ENCODE measurements at regions not wholly inside any gene's neighbourhood (a gene's known extent, or its start where the extent isn't known, plus 50 kb on each side); places are given as distances from the start of the nearest gene placed in this dataset.

GRCh38 chr9:91163773-91164471 lies 197.8 kb downstream of the AUH start:
- H3K14ac ChIP-seq (ENCODE audit: insufficient read length) = no peak overlapping the region
- H3K4me3 ChIP-seq (ENCODE audit: extremely low read depth in 1 of 4, insufficient read depth in 2 of 4, low read depth in 3 of 4, low read length in 4 of 4) = no peak overlapping the region
- no peaks in the 10 kb centered on the region for H3K9me3 ChIP-seq (ENCODE audit: insufficient read depth in 2 of 2, low read depth in 1 of 2, low read length in 1 of 2)
- peak overlapping the region; percentile 7; the same call in 1 of the 2 replicates for H4K8ac ChIP-seq (ENCODE audit: extremely low read depth, insufficient read depth, low read length)
- peaks cover 2% of the 10 kb centered on the region; the same call in 1 of the 2 replicates for H3K23me2 ChIP-seq (ENCODE audit: low read depth, low read length)
- H3K4me1 ChIP-seq (replicated peaks in 1 of 4; ENCODE audit: control insufficient read depth in 3 of 4, insufficient read depth in 4 of 4, low read length in 3 of 4) = peaks cover 0 to 15% (median 6%) of the 10 kb centered on the region in 4 experiments; a peak in 5 of 7 replicates
- no peak overlapping the region for H3K27ac ChIP-seq (ENCODE audit: low read depth, low read length)
- no peak overlapping the region for H3K4me2 ChIP-seq (ENCODE audit: insufficient read depth in 1 of 2, low read depth in 2 of 2, low read length in 2 of 2)
- H4K20me1 ChIP-seq (replicated peaks in 1 of 2; ENCODE audit: control insufficient read depth in 1 of 2, insufficient read depth in 2 of 2, low read length in 2 of 2) = no peaks in the 10 kb centered on the region
- H2AK5ac ChIP-seq (ENCODE audit: low read depth, low read length) = no peak overlapping the region
- no peaks in the 10 kb centered on the region for H3K79me1 ChIP-seq (ENCODE audit: low read depth, low read length)
- H3K4ac ChIP-seq (replicated peaks; ENCODE audit: insufficient read length, low read depth, low read length) = peak overlapping the region; percentile 32
- H3K9ac ChIP-seq (replicated peaks in 1 of 4; ENCODE audit: extremely low read depth in 1 of 4, low read depth in 3 of 4, low read length in 3 of 4) = no peak overlapping the region
- ChIA-PET POLR2A (ENCODE audit: partially characterized antibody) (no interaction called here), CTCF (ENCODE audit: partially characterized antibody) (interaction anchor here (0.5 to 1.4 kb wide), 3 partner anchors 29 to 183 kb away, joined by 3 to 4 read pairs (median 3); no protein-coding TSS in a partner anchor)
- H3K79me2 ChIP-seq (ENCODE audit: control insufficient read depth in 1 of 2, insufficient read depth in 2 of 2, low read length in 2 of 2) = no peaks in the 10 kb centered on the region
- no peaks in the 10 kb centered on the region; a peak in 2 of 7 replicates for H3K27me3 ChIP-seq (replicated peaks in 1 of 4; ENCODE audit: control insufficient read depth in 3 of 4, extremely low read depth in 1 of 4, insufficient read depth in 3 of 4, low read length in 3 of 4)
- no peak overlapping the region for H2BK15ac ChIP-seq (ENCODE audit: low read length)
- no peak overlapping the region for H2BK12ac ChIP-seq (ENCODE audit: low read depth, low read length)
- no peak overlapping the region for H2BK20ac ChIP-seq (ENCODE audit: low read length)
- H3K36me3 ChIP-seq (ENCODE audit: control insufficient read depth in 2 of 4, insufficient read depth in 4 of 4, low read length in 3 of 4) = no peaks in the 10 kb centered on the region
- TF ChIP-seq KDM1A (IDR thresholded peaks at IDR 0.05; ENCODE audit: borderline replicate concordance, low read length) (no peak), SRF (IDR thresholded peaks at IDR 0.05; ENCODE audit: low read depth, low read length) (no peak), CTBP2 (IDR thresholded peaks at IDR 0.05; ENCODE audit: borderline replicate concordance, insufficient read depth, insufficient read length, low read length) (no peak), KDM5A (IDR thresholded peaks at IDR 0.05; ENCODE audit: low read length) (no peak), RXRA (IDR thresholded peaks at IDR 0.05; ENCODE audit: insufficient read depth, low read depth, low read length) (no peak), EZH2 (IDR thresholded peaks at IDR 0.05; ENCODE audit: low read depth, low read length, severe bottlenecking) (no peak), EP300 (IDR thresholded peaks at IDR 0.05; ENCODE audit: borderline replicate concordance in 1 of 2, low read depth in 2 of 2, low read length in 2 of 2) (no peak), POLR2A (IDR thresholded peaks at IDR 0.05; ENCODE audit: control extremely low read depth in 1 of 2, low read depth in 2 of 2, low read length in 2 of 2) (no peak)
- H2AFZ ChIP-seq (ENCODE audit: low read length) = no peak overlapping the region
- peak overlapping the region; percentile 0; the same call in 1 of the 2 replicates for H2BK5ac ChIP-seq (ENCODE audit: low read depth, low read length)
- no peak overlapping the region for H2BK120ac ChIP-seq (replicated peaks; ENCODE audit: low read depth, low read length)
- FAIRE-seq (no peak), DNase-seq (ENCODE audit: low read depth in 1 of 2, low spot score in 2 of 2) (no peak)
- WGBS, 2 experiments (ENCODE audit: extremely low coverage in 1 of 2, insufficient coverage in 1 of 2, insufficient read length in 1 of 2, insufficient replicate concordance in 2 of 2, low coverage in 1 of 2, low lambda C conversion rate in 2 of 2, missing lambda C conversion rate in 1 of 2) = 95% methylated on average over 16 of the region's 17 CpGs; no CpG with 5 or more reads in 1 of the 2 experiments
- H3K18ac ChIP-seq (ENCODE audit: extremely low read depth, low read length) = no peak overlapping the region
- H4K91ac ChIP-seq (replicated peaks; ENCODE audit: insufficient read length, low read length) = peak overlapping the region; percentile 15
- no peak overlapping the region for H3K56ac ChIP-seq (replicated peaks; ENCODE audit: insufficient read length, low read depth, low read length)
- H3K23ac ChIP-seq (ENCODE audit: insufficient read length) = no peak overlapping the region
- H4K5ac ChIP-seq (ENCODE audit: insufficient read length, low read depth, low read length) = no peak overlapping the region
